SJSA1 (cell line): ENCODE measurements at regions not wholly inside any gene's neighbourhood (a gene's known extent, or its start where the extent isn't known, plus 50 kb on each side); places are given as distances from the start of the nearest gene placed in this dataset.

Source experiments
- DNase-seq, 2 experiments: peaks; one replicate each; pipeline ENCODE4 v3.0.0-alpha.2; 2015 to 2020; ENCODE audit warnings: low spot score in 2 of 2, low read depth in 1 of 2
- H3K27ac ChIP-seq: fragments of 250-450 bp; sonication (Bioruptor Pico); 2 replicates; pipeline ENCODE4 v1.5.1; 2020; ENCODE audit warnings: mild to moderate bottlenecking, moderate library complexity
- H3K27me3 ChIP-seq: fragments of 250-450 bp; sonication (Bioruptor Pico); replicated peaks from 2 replicates; pipeline ENCODE4 v1.5.1; 2020; ENCODE audit warnings: mild to moderate bottlenecking, moderate library complexity
- H3K36me3 ChIP-seq: fragments of 250-450 bp; sonication (Bioruptor Pico); 2 replicates; pipeline ENCODE4 v1.5.1; 2020; ENCODE audit warnings: mild to moderate bottlenecking
- H3K4me1 ChIP-seq: fragments of 250-450 bp; sonication (Bioruptor Pico); replicated peaks from 2 replicates; pipeline ENCODE4 v1.6.1; 2021; ENCODE audit warnings: mild to moderate bottlenecking
- H3K4me3 ChIP-seq: fragments of 250-450 bp; sonication (Bioruptor Pico); 2 replicates; pipeline ENCODE4 v1.5.1; 2020; ENCODE audit warnings: mild to moderate bottlenecking
- H3K9me3 ChIP-seq: fragments of 250-450 bp; sonication (Bioruptor Pico); replicated peaks from 2 replicates; pipeline ENCODE4 v1.5.1; 2020; ENCODE audit warnings: mild to moderate bottlenecking

- Histone ChIP-seq H3K4me3 (no peak overlapping the region), H3K4me1 (no peaks in the 10 kb centered on the region), H3K9me3 (no peaks in the 10 kb centered on the region), H3K36me3 (no peaks in the 10 kb centered on the region), H3K27ac (no peak overlapping the region), H3K27me3 (no peaks in the 10 kb centered on the region)
- DNase-seq, result no peak
Observed at GRCh38 chr4:29240641-29241040, 1479.5 kb upstream of the PCDH7 start.

- H3K27me3 ChIP-seq, result no peaks in the 10 kb centered on the region
- no peak overlapping the region for H3K27ac ChIP-seq
- H3K4me1 ChIP-seq, result no peaks in the 10 kb centered on the region
Observed at GRCh38 chr4:29243054-29243453, 1477.1 kb upstream of the PCDH7 start.

GRCh38 chr4:29243851-29244250 lies 1476.3 kb upstream of the PCDH7 start:
- no peak overlapping the region for H3K4me3 ChIP-seq
- H3K9me3 ChIP-seq, result no peaks in the 10 kb centered on the region
- no peaks in the 10 kb centered on the region for H3K27me3 ChIP-seq
- no peak for DNase-seq
- no peaks in the 10 kb centered on the region for H3K4me1 ChIP-seq
- no peak overlapping the region for H3K27ac ChIP-seq
- no peaks in the 10 kb centered on the region for H3K36me3 ChIP-seq

More at GRCh38 chr4:29243054-29243453, 1477.1 kb upstream of the PCDH7 start:
- Histone ChIP-seq H3K4me3 (no peak overlapping the region), H3K36me3 (no peaks in the 10 kb centered on the region), H3K9me3 (no peaks in the 10 kb centered on the region)
- no peak for DNase-seq

- H3K4me3 ChIP-seq, result no peak overlapping the region
- no peaks in the 10 kb centered on the region for H3K27me3 ChIP-seq
- H3K27ac ChIP-seq, result no peak overlapping the region
- H3K4me1 ChIP-seq, result no peaks in the 10 kb centered on the region
- DNase-seq, result no peak
- no peaks in the 10 kb centered on the region for H3K36me3 ChIP-seq
- no peaks in the 10 kb centered on the region for H3K9me3 ChIP-seq
Observed at GRCh38 chr4:29259556-29259955, 1460.6 kb upstream of the PCDH7 start.

- Histone ChIP-seq H3K4me1 (no peaks in the 10 kb centered on the region), H3K36me3 (no peaks in the 10 kb centered on the region), H3K27ac (no peak overlapping the region), H3K27me3 (no peaks in the 10 kb centered on the region), H3K9me3 (no peaks in the 10 kb centered on the region), H3K4me3 (no peak overlapping the region)
- no peak for DNase-seq
Observed at GRCh38 chr4:29262986-29263385, 1457.2 kb upstream of the PCDH7 start.

GRCh38 chr4:29276150-29276549 lies 1444.0 kb upstream of the PCDH7 start:
- H3K9me3 ChIP-seq, result no peaks in the 10 kb centered on the region
- no peaks in the 10 kb centered on the region for H3K4me1 ChIP-seq
- no peak for DNase-seq
- H3K4me3 ChIP-seq, result no peak overlapping the region
- no peak overlapping the region for H3K27ac ChIP-seq
- H3K36me3 ChIP-seq, result no peaks in the 10 kb centered on the region
- H3K27me3 ChIP-seq, result no peaks in the 10 kb centered on the region

GRCh38 chr4:29277381-29277780 lies 1442.8 kb upstream of the PCDH7 start:
- no peaks in the 10 kb centered on the region for H3K4me1 ChIP-seq
- H3K4me3 ChIP-seq, result no peak overlapping the region
- H3K27me3 ChIP-seq, result no peaks in the 10 kb centered on the region

GRCh38 chr4:29278585-29278984 lies 1441.6 kb upstream of the PCDH7 start:
- Histone ChIP-seq H3K4me1 (no peaks in the 10 kb centered on the region), H3K9me3 (no peaks in the 10 kb centered on the region), H3K27me3 (no peaks in the 10 kb centered on the region), H3K4me3 (no peak overlapping the region), H3K27ac (no peak overlapping the region), H3K36me3 (no peaks in the 10 kb centered on the region)
- no peak for DNase-seq

More at GRCh38 chr4:29277381-29277780, 1442.8 kb upstream of the PCDH7 start:
- no peaks in the 10 kb centered on the region for H3K9me3 ChIP-seq
- H3K36me3 ChIP-seq, result no peaks in the 10 kb centered on the region
- no peak for DNase-seq
- H3K27ac ChIP-seq, result no peak overlapping the region

GRCh38 chr4:29289118-29289517 lies 1431.1 kb upstream of the PCDH7 start:
- H3K4me3 ChIP-seq, result no peak overlapping the region
- H3K9me3 ChIP-seq, result no peaks in the 10 kb centered on the region
- H3K36me3 ChIP-seq, result no peaks in the 10 kb centered on the region
- no peaks in the 10 kb centered on the region for H3K4me1 ChIP-seq
- no peak for DNase-seq
- no peak overlapping the region for H3K27ac ChIP-seq
- H3K27me3 ChIP-seq, result no peaks in the 10 kb centered on the region

GRCh38 chr4:29295280-29295679 lies 1424.9 kb upstream of the PCDH7 start:
- Histone ChIP-seq H3K4me1 (no peaks in the 10 kb centered on the region), H3K27me3 (no peaks in the 10 kb centered on the region), H3K27ac (no peak overlapping the region), H3K4me3 (no peak overlapping the region), H3K36me3 (no peaks in the 10 kb centered on the region), H3K9me3 (no peaks in the 10 kb centered on the region)
- DNase-seq, result no peak

- DNase-seq, result no peak
- Histone ChIP-seq H3K4me3 (no peak overlapping the region), H3K27me3 (no peaks in the 10 kb centered on the region), H3K9me3 (no peaks in the 10 kb centered on the region), H3K36me3 (no peaks in the 10 kb centered on the region), H3K27ac (no peak overlapping the region), H3K4me1 (no peaks in the 10 kb centered on the region)
Observed at GRCh38 chr4:29304595-29304994, 1415.6 kb upstream of the PCDH7 start.

GRCh38 chr4:29307256-29307655 lies 1412.9 kb upstream of the PCDH7 start:
- no peaks in the 10 kb centered on the region for H3K36me3 ChIP-seq
- no peaks in the 10 kb centered on the region for H3K27me3 ChIP-seq
- H3K4me1 ChIP-seq, result no peaks in the 10 kb centered on the region
- H3K27ac ChIP-seq, result no peak overlapping the region
- no peak for DNase-seq
- no peaks in the 10 kb centered on the region for H3K9me3 ChIP-seq
- H3K4me3 ChIP-seq, result no peak overlapping the region

GRCh38 chr4:29307755-29308154 lies 1412.4 kb upstream of the PCDH7 start:
- no peaks in the 10 kb centered on the region for H3K9me3 ChIP-seq
- no peak overlapping the region for H3K4me3 ChIP-seq
- H3K36me3 ChIP-seq, result no peaks in the 10 kb centered on the region
- no peak overlapping the region for H3K27ac ChIP-seq
- DNase-seq, result no peak
- no peaks in the 10 kb centered on the region for H3K4me1 ChIP-seq
- no peaks in the 10 kb centered on the region for H3K27me3 ChIP-seq

GRCh38 chr4:29309050-29309449 lies 1411.1 kb upstream of the PCDH7 start:
- no peak for DNase-seq
- no peaks in the 10 kb centered on the region for H3K4me1 ChIP-seq
- H3K4me3 ChIP-seq, result no peak overlapping the region
- no peak overlapping the region for H3K27ac ChIP-seq
- H3K36me3 ChIP-seq, result no peaks in the 10 kb centered on the region
- no peaks in the 10 kb centered on the region for H3K9me3 ChIP-seq
- no peaks in the 10 kb centered on the region for H3K27me3 ChIP-seq

- H3K36me3 ChIP-seq, result no peaks in the 10 kb centered on the region
- H3K9me3 ChIP-seq, result no peaks in the 10 kb centered on the region
- H3K27ac ChIP-seq, result no peak overlapping the region
- H3K27me3 ChIP-seq, result no peaks in the 10 kb centered on the region
- H3K4me3 ChIP-seq, result no peak overlapping the region
- no peak for DNase-seq
- no peaks in the 10 kb centered on the region for H3K4me1 ChIP-seq
Observed at GRCh38 chr4:29310252-29310651, 1409.9 kb upstream of the PCDH7 start.
